ENCODE measurements at regions not wholly inside any gene's neighbourhood (a gene's known extent, or its start where the extent isn't known, plus 50 kb on each side); places are given as distances from the start of the nearest gene placed in this dataset.

- Histone ChIP-seq H3K9ac (ENCODE audit: low read depth in 1 of 2, low read length in 2 of 2) (no peak overlapping the region), H3K4me1 (ENCODE audit: control insufficient read depth in 4 of 4, insufficient read depth in 4 of 4, low read length in 3 of 4) (no peaks in the 10 kb centered on the region), H3K9me3 (ENCODE audit: control insufficient read depth in 4 of 4, low read length in 3 of 4) (no peaks in the 10 kb centered on the region), H3K27me3 (ENCODE audit: control insufficient read depth in 4 of 4, insufficient read depth in 4 of 4, low read length in 3 of 4) (peaks cover 0 to 7% (median 0%) of the 10 kb centered on the region in 4 donors), H3K27ac (ENCODE audit: low read depth in 1 of 2, low read length in 2 of 2) (no peak overlapping the region), H3K4me3 (ENCODE audit: low read depth in 1 of 3, low read length in 3 of 3) (no peak overlapping the region), H3K36me3 (ENCODE audit: control insufficient read depth in 4 of 4, insufficient read depth in 3 of 4, low read depth in 1 of 4, low read length in 3 of 4) (no peaks in the 10 kb centered on the region)
- no peak for TF ChIP-seq REST (IDR thresholded peaks at IDR 0.05)
- no peak for TF ChIP-seq RXRA (IDR thresholded peaks at IDR 0.05)
- no peak for TF ChIP-seq HNF4G (IDR thresholded peaks at IDR 0.05)
- no peak for TF ChIP-seq RAD21 (IDR thresholded peaks at IDR 0.05)
- TF ChIP-seq NR2F2 (IDR thresholded peaks at IDR 0.05) = no peak
- no peak for TF ChIP-seq TAF1 (conservative IDR thresholded peaks at IDR 0.05)
- no peak for TF ChIP-seq EGR1 (IDR thresholded peaks at IDR 0.05; ENCODE audit: low read depth in 2 of 2)
- no peak for TF ChIP-seq JUND (IDR thresholded peaks at IDR 0.05)
- no peak for TF ChIP-seq GABPA (IDR thresholded peaks at IDR 0.05 in 1 of 2, conservative IDR thresholded peaks at IDR 0.05 in 1 of 2)
- no peak for TF ChIP-seq FOXA1 (IDR thresholded peaks at IDR 0.05)
- no peak for TF ChIP-seq YY1 (IDR thresholded peaks at IDR 0.05)
- TF ChIP-seq MAX (IDR thresholded peaks at IDR 0.05) = no peak
- no peak for TF ChIP-seq FOXA2 (IDR thresholded peaks at IDR 0.05)
- TF ChIP-seq HNF4A (conservative IDR thresholded peaks at IDR 0.05) = no peak
- no peak for TF ChIP-seq ZBTB33 (IDR thresholded peaks at IDR 0.05)
- no peak for TF ChIP-seq ATF3 (IDR thresholded peaks at IDR 0.05)
- no peak for TF ChIP-seq CTCF (IDR thresholded peaks at IDR 0.05; ENCODE audit: low read depth, low read length, missing input control)
- no peak for TF ChIP-seq SP1 (IDR thresholded peaks at IDR 0.05)
- WGBS = 72% methylated on average over 6 of the region's 6 CpGs
- DNase-seq (ENCODE audit: low spot score) = no peak
These were observed 403.0 kb upstream of the MKI67 start for GRCh38 chr10:128529225-128529624.

All from liver (tissue), 8 donors.